Parathyroid adenoma (tissue), 2 donors: ENCODE measurements at regions not wholly inside any gene's neighbourhood (a gene's known extent, or its start where the extent isn't known, plus 50 kb on each side); places are given as distances from the start of the nearest gene placed in this dataset.

Experiments
- H2AFZ ChIP-seq: fragments of 300-600 bp; sonication (generic); one replicate; pipeline ENCODE4 v1.7.0; 2017; ENCODE audit warnings: antibody characterized with exemption, mild to moderate bottlenecking
- H3K27ac ChIP-seq: fragments of 300-600 bp; sonication (generic); one replicate; pipeline ENCODE4 v1.7.0; 2017
- H3K27me3 ChIP-seq: fragments of 300-600 bp; sonication (generic); one replicate; pipeline ENCODE4 v1.7.0; 2017; ENCODE audit warnings: low read length; ENCODE audit not compliant: control insufficient read depth, insufficient read depth
- H3K36me3 ChIP-seq: fragments of 300-600 bp; sonication (generic); one replicate; pipeline ENCODE4 v1.7.0; 2017; ENCODE audit warnings: low read length; ENCODE audit not compliant: control insufficient read depth, insufficient read depth
- H3K4me1 ChIP-seq: fragments of 300-600 bp; sonication (generic); one replicate; pipeline ENCODE4 v1.7.0; 2017; ENCODE audit warnings: control low read depth
- H3K4me2 ChIP-seq: fragments of 300-600 bp; sonication (generic); one replicate; pipeline ENCODE4 v1.7.0; 2017; ENCODE audit warnings: low read length
- H3K4me3 ChIP-seq: fragments of 300-600 bp; sonication (generic); one replicate; pipeline ENCODE4 v1.7.0; 2017; ENCODE audit warnings: low read depth, low read length
- H3K79me2 ChIP-seq: fragments of 300-600 bp; sonication (generic); one replicate; pipeline ENCODE4 v1.7.0; 2017; ENCODE audit warnings: control low read depth
- H3K9ac ChIP-seq: fragments of 300-600 bp; sonication (generic); one replicate; pipeline ENCODE4 v1.7.0; 2017; ENCODE audit warnings: mild to moderate bottlenecking
- H3K9me3 ChIP-seq: fragments of 300-600 bp; sonication (generic); one replicate; pipeline ENCODE4 v1.7.0; 2017; ENCODE audit warnings: low read length; ENCODE audit not compliant: control insufficient read depth
- CTCF ChIP-seq: fragments of 300-600 bp; sonication (generic); IDR thresholded peaks from one replicate; pipeline ENCODE4 v1.7.0; 2017; ENCODE audit warnings: antibody characterized with exemption, mild to moderate bottlenecking
- donor health status: primary hyperparathyroidism.

DNA sequence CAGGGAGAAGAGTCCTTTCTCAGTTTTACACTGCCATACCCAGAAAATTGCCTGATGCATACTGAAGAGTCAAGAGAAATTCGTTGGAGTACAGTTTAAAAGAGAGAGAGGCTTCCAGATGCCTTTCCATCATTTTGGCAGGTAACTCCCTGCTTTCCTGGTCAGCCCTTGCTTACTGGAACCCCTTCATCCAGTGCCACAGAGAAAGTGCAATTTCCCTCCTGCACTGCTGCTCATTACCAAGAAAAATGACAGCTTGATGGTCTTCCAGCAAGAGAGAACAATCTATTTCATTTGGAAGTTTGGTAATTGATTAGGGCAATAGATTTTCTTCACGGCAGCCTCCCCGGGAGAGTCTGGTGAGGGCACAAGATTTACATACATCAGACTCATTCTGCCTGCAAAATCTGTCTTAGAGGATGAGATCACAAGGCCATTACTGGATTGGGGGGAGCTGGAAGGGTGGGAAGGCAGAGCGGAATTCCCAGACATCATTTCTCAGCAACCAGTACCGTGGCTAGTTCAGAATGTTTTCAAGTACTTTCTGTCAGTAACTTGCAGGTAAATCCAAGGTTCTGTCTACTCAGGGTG, 102.8 kb upstream of the SLC14A2 start:
- no peaks in the 10 kb centered on the region for H3K9me3 ChIP-seq
- H3K4me3 ChIP-seq = no peak overlapping the region
- H3K4me2 ChIP-seq = no peak overlapping the region
- no peak overlapping the region for H2AFZ ChIP-seq
- no peaks in the 10 kb centered on the region for H3K36me3 ChIP-seq
- no peaks in the 10 kb centered on the region for H3K79me2 ChIP-seq
- H3K4me1 ChIP-seq = no peaks in the 10 kb centered on the region
- no peak for TF ChIP-seq CTCF
- no peak overlapping the region for H3K9ac ChIP-seq
- H3K27ac ChIP-seq = no peak overlapping the region
- no peaks in the 10 kb centered on the region for H3K27me3 ChIP-seq

DNA sequence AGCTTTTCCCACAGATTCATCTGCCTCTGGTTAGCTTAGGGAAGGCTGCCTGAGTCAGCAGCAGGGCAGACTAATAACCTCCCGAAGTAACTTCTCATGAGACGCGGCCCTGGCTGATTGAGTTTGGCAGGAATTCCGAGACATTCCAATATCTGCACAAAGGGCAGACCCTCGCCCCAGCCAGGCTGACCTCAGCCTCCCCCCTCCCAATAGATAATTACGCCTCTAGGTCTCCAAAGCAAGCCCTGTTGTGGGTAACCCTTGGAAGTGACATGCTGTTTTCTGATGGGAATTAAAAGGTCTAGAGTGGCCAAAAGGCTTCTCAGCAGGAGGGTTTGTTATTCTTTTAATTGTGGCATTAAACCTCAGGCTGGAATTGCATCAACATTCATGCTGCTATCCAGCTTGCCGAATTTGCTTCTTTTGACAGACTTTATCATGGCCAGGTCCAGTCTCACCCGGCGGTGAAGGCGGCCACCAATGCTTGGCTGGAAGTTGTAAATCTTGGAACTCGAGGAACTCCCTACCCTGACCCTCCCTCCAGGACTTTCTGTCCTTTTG, 98.0 kb upstream of the SLC14A2 start:
- H3K27me3 ChIP-seq = no peaks in the 10 kb centered on the region
- no peaks in the 10 kb centered on the region for H3K9me3 ChIP-seq
- no peaks in the 10 kb centered on the region for H3K4me1 ChIP-seq
- no peaks in the 10 kb centered on the region for H3K79me2 ChIP-seq
- H3K9ac ChIP-seq = no peak overlapping the region
- H2AFZ ChIP-seq = no peak overlapping the region
- H3K4me3 ChIP-seq = no peak overlapping the region
- H3K36me3 ChIP-seq = no peaks in the 10 kb centered on the region
- H3K27ac ChIP-seq = no peak overlapping the region
- H3K4me2 ChIP-seq = no peak overlapping the region
- TF ChIP-seq CTCF = no peak

DNA sequence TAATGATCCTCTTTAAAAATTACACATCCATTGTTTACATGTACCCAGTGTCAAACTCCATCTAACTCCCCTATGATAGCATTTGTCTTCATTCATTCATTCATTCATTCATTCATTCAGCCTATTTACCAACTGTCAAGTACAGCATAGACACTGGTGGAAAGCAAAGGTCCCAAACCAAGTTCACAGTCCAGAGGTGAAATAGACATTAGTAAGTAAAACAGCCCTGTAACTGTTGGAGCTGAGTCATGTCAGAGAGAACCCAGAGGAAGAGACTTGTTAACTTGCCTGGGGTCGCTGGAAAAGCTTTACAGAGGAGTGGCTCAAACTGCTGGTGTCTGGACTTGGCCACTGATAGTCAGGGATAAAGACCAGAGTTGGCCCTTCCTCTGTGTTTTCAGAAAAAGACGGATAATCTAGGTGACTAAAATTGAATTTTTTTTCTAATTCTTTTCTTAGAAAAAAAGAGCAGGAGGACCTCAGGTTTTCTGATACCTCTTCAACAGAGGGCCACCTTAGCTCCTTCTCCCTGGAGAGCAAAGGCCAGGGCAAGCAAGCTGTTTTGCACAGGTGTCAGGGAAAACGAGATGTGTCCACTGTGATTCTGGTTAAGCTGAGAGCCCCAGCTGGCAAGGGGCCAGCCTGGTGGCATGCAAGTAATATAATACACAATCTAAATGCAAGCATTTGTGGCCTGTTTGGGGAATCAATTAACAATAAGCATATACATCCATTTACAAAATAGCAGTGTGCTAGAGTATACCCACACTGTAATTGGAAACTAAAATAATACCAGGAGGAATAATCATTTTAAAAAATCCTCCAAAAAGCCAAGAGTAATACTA, 96.7 kb upstream of the SLC14A2 start:
- H3K36me3 ChIP-seq = no peaks in the 10 kb centered on the region
- H3K79me2 ChIP-seq = no peaks in the 10 kb centered on the region
- no peaks in the 10 kb centered on the region for H3K9me3 ChIP-seq
- no peaks in the 10 kb centered on the region for H3K4me1 ChIP-seq
- no peak for TF ChIP-seq CTCF
- H3K9ac ChIP-seq = no peak overlapping the region
- no peak overlapping the region for H3K4me3 ChIP-seq
- H3K27ac ChIP-seq = no peak overlapping the region
- no peak overlapping the region for H3K4me2 ChIP-seq
- no peaks in the 10 kb centered on the region for H3K27me3 ChIP-seq
- no peak overlapping the region for H2AFZ ChIP-seq

- H3K79me2 ChIP-seq = no peaks in the 10 kb centered on the region
- H3K36me3 ChIP-seq = no peaks in the 10 kb centered on the region
- H3K27me3 ChIP-seq = no peaks in the 10 kb centered on the region
- no peak for TF ChIP-seq CTCF
- H3K4me1 ChIP-seq = no peaks in the 10 kb centered on the region
- H3K4me2 ChIP-seq = no peak overlapping the region
- no peak overlapping the region for H3K27ac ChIP-seq
- no peak overlapping the region for H3K4me3 ChIP-seq
- H2AFZ ChIP-seq = no peak overlapping the region
- no peak overlapping the region for H3K9ac ChIP-seq
- no peaks in the 10 kb centered on the region for H3K9me3 ChIP-seq
These were observed 95.6 kb upstream of the SLC14A2 start for GRCh38 chr18:45519411-45520280.
